ENCODE measurements at regions not wholly inside any gene's neighbourhood (a gene's known extent, or its start where the extent isn't known, plus 50 kb on each side); places are given as distances from the start of the nearest gene placed in this dataset.

GRCh38 chr17:54789101-54789880 lies 111.4 kb upstream of the TOM1L1 start:
- no peaks in the 10 kb centered on the region for H3K36me3 ChIP-seq (ENCODE audit: low read length)
- H4K20me1 ChIP-seq (ENCODE audit: low read depth, low read length) = no peaks in the 10 kb centered on the region
- H3K27ac ChIP-seq (ENCODE audit: low read depth, low read length) = no peak overlapping the region
- no peak overlapping the region for H3K4me3 ChIP-seq (ENCODE audit: insufficient read depth, low read length, poor library complexity, severe bottlenecking)
- no peak overlapping the region for H2AFZ ChIP-seq (ENCODE audit: low read depth, low read length, severe bottlenecking)
- no peaks in the 10 kb centered on the region for H3K79me2 ChIP-seq (ENCODE audit: insufficient read depth, low read length)
- H3K9me3 ChIP-seq (ENCODE audit: insufficient read depth, low read length) = no peaks in the 10 kb centered on the region
- no peak overlapping the region for H3K4me2 ChIP-seq (ENCODE audit: low read depth, low read length, poor library complexity, severe bottlenecking)
- no peaks in the 10 kb centered on the region for H3K9me2 ChIP-seq (replicated peaks; ENCODE audit: insufficient read depth, low read length)
- TF ChIP-seq CTCF (IDR thresholded peaks at IDR 0.05; ENCODE audit: insufficient read depth, low read length, poor library complexity, severe bottlenecking) (no peak), EZH2phosphoT487 (conservative IDR thresholded peaks at IDR 0.05; ENCODE audit: low read length) (no peak)
- no peaks in the 10 kb centered on the region for H3F3A ChIP-seq (ENCODE audit: insufficient read depth)
- no peaks in the 10 kb centered on the region for H3K27me3 ChIP-seq (ENCODE audit: low read length)
- H3K9ac ChIP-seq (ENCODE audit: low read length) = no peak overlapping the region

- TF ChIP-seq EZH2phosphoT487 (conservative IDR thresholded peaks at IDR 0.05; ENCODE audit: low read length) (no peak), CTCF (IDR thresholded peaks at IDR 0.05; ENCODE audit: insufficient read depth, low read length, poor library complexity, severe bottlenecking) (no peak)
- Histone ChIP-seq H4K20me1 (ENCODE audit: low read depth, low read length) (no peaks in the 10 kb centered on the region), H3F3A (ENCODE audit: insufficient read depth) (no peaks in the 10 kb centered on the region), H3K36me3 (ENCODE audit: low read length) (no peaks in the 10 kb centered on the region), H3K9ac (ENCODE audit: low read length) (no peak overlapping the region), H3K27me3 (ENCODE audit: low read length) (no peaks in the 10 kb centered on the region), H3K4me3 (ENCODE audit: insufficient read depth, low read length, poor library complexity, severe bottlenecking) (no peak overlapping the region), H3K9me2 (replicated peaks; ENCODE audit: insufficient read depth, low read length) (no peaks in the 10 kb centered on the region), H3K9me3 (ENCODE audit: insufficient read depth, low read length) (no peaks in the 10 kb centered on the region), H3K27ac (ENCODE audit: low read depth, low read length) (no peak overlapping the region), H2AFZ (ENCODE audit: low read depth, low read length, severe bottlenecking) (no peak overlapping the region), H3K4me2 (ENCODE audit: low read depth, low read length, poor library complexity, severe bottlenecking) (no peak overlapping the region), H3K79me2 (ENCODE audit: insufficient read depth, low read length) (no peaks in the 10 kb centered on the region)
Measured at GRCh38 chr17:54793271-54793670, 107.4 kb upstream of the TOM1L1 start.

- no peaks in the 10 kb centered on the region for H3F3A ChIP-seq (ENCODE audit: insufficient read depth)
- H3K27me3 ChIP-seq (ENCODE audit: low read length) = no peaks in the 10 kb centered on the region
- H3K9ac ChIP-seq (ENCODE audit: low read length) = no peak overlapping the region
- H3K4me2 ChIP-seq (ENCODE audit: low read depth, low read length, poor library complexity, severe bottlenecking) = no peak overlapping the region
- H3K79me2 ChIP-seq (ENCODE audit: insufficient read depth, low read length) = no peaks in the 10 kb centered on the region
- no peak overlapping the region for H3K4me3 ChIP-seq (ENCODE audit: insufficient read depth, low read length, poor library complexity, severe bottlenecking)
- no peak overlapping the region for H2AFZ ChIP-seq (ENCODE audit: low read depth, low read length, severe bottlenecking)
- no peaks in the 10 kb centered on the region for H4K20me1 ChIP-seq (ENCODE audit: low read depth, low read length)
- no peaks in the 10 kb centered on the region for H3K9me2 ChIP-seq (replicated peaks; ENCODE audit: insufficient read depth, low read length)
- H3K36me3 ChIP-seq (ENCODE audit: low read length) = no peaks in the 10 kb centered on the region
- no peak overlapping the region for H3K27ac ChIP-seq (ENCODE audit: low read depth, low read length)
- TF ChIP-seq EZH2phosphoT487 (conservative IDR thresholded peaks at IDR 0.05; ENCODE audit: low read length) (no peak), CTCF (IDR thresholded peaks at IDR 0.05; ENCODE audit: insufficient read depth, low read length, poor library complexity, severe bottlenecking) (no peak)
- no peaks in the 10 kb centered on the region for H3K9me3 ChIP-seq (ENCODE audit: insufficient read depth, low read length)
Measured at GRCh38 chr17:54795046-54795445, 105.6 kb upstream of the TOM1L1 start.
